Calu3 (cell line): ENCODE measurements at regions not wholly inside any gene's neighbourhood (a gene's known extent, or its start where the extent isn't known, plus 50 kb on each side); places are given as distances from the start of the nearest gene placed in this dataset.

Experiments
- BruUV-seq: library from RNA; stranded (reverse); fragments of 400-500 nt; replicated peaks from 2 replicates; lab custom pipeline; 2021; lab: Mats Ljungman, UMichigan
- CTCF ChIA-PET: fragments of 300-600 bp; sonication (Branson Sonifier 250); formaldehyde crosslinking; loops from one replicate; lab custom pipeline; 2022; ENCODE audit warnings: antibody characterized with exemption; lab: Charles Lee
- DNase-seq: peaks from one replicate; pipeline ENCODE4 v3.0.0; 2022
- H3K27ac Mint-ChIP-seq: one replicate; pipeline ENCODE4 v1.8.0; 2022; ENCODE audit warnings: mixed read lengths; ENCODE audit not compliant: unreplicated experiment
- H3K27me3 Mint-ChIP-seq: one replicate; pipeline ENCODE4 v1.8.0; 2022; ENCODE audit warnings: mixed read lengths; ENCODE audit not compliant: unreplicated experiment
- H3K36me3 Mint-ChIP-seq: one replicate; pipeline ENCODE4 v1.8.0; 2022; ENCODE audit warnings: mild to moderate bottlenecking, moderate library complexity, mixed read lengths; ENCODE audit not compliant: insufficient read depth, unreplicated experiment
- H3K4me1 Mint-ChIP-seq: one replicate; pipeline ENCODE4 v1.8.0; 2022; ENCODE audit warnings: mild to moderate bottlenecking, low read depth, mixed read lengths; ENCODE audit not compliant: unreplicated experiment
- H3K4me3 Mint-ChIP-seq: one replicate; pipeline ENCODE4 v1.8.0; 2022; ENCODE audit warnings: mild to moderate bottlenecking, low read depth, moderate library complexity, mixed read lengths; ENCODE audit not compliant: unreplicated experiment
- H3K9me3 Mint-ChIP-seq: one replicate; pipeline ENCODE4 v1.8.0; 2022; ENCODE audit warnings: low read depth, mixed read lengths; ENCODE audit not compliant: unreplicated experiment
- intact Hi-C: fragments of 100-400 bp; cut with micrococcal nuclease; formaldehyde crosslinking; loops from one replicate; pipeline ENCODE4 v1.10.0; 2022; ENCODE audit not compliant: unreplicated experiment
- TF ChIP-seq, protein P1 (sequence below): fragments of 200-600 bp; IDR thresholded peaks from one replicate; pipeline ENCODE4 v1.8.0; 2022; ENCODE audit warnings: antibody characterized with exemption; ENCODE audit not compliant: unreplicated experiment

DNA sequence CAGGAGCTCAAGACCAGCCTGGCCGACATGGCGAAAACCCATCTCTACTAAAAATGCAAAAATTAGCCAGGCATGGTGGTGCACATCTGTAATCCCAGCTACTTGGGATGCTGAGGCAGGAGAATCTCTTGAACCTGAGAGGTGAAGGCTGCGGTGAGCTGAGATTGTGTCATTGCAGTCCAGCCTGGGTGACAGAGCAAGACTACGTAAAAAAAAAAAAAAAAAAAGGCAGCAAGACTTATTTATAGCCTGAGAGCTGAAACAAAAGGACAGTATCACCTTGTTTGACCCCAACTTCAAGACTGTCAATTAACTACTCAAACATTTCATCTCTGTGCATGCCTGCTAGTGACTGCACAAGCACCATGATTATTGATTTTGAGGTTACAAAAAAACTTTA lies 478.9 kb upstream of the GBE1 start:
- no peak overlapping the region for H3K27ac Mint-ChIP-seq
- no peaks in the 10 kb centered on the region for H3K4me1 Mint-ChIP-seq
- no peaks in the 10 kb centered on the region for H3K36me3 Mint-ChIP-seq
- CTCF ChIA-PET = interaction anchor here (0.7 kb wide), 2 partner anchors 13 to 273 kb away, joined by 4 to 7 read pairs; no protein-coding TSS in a partner anchor
- intact Hi-C loops = no loop called here
- no peaks in the 10 kb centered on the region for H3K27me3 Mint-ChIP-seq
- peaks cover 3% of the 10 kb centered on the region for H3K9me3 Mint-ChIP-seq
- DNase-seq = no peak
- no TSS peak for BruUV-seq
- TF ChIP-seq, protein P1, sequence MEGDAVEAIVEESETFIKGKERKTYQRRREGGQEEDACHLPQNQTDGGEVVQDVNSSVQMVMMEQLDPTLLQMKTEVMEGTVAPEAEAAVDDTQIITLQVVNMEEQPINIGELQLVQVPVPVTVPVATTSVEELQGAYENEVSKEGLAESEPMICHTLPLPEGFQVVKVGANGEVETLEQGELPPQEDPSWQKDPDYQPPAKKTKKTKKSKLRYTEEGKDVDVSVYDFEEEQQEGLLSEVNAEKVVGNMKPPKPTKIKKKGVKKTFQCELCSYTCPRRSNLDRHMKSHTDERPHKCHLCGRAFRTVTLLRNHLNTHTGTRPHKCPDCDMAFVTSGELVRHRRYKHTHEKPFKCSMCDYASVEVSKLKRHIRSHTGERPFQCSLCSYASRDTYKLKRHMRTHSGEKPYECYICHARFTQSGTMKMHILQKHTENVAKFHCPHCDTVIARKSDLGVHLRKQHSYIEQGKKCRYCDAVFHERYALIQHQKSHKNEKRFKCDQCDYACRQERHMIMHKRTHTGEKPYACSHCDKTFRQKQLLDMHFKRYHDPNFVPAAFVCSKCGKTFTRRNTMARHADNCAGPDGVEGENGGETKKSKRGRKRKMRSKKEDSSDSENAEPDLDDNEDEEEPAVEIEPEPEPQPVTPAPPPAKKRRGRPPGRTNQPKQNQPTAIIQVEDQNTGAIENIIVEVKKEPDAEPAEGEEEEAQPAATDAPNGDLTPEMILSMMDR = no peak
- no peak overlapping the region for H3K4me3 Mint-ChIP-seq

DNA sequence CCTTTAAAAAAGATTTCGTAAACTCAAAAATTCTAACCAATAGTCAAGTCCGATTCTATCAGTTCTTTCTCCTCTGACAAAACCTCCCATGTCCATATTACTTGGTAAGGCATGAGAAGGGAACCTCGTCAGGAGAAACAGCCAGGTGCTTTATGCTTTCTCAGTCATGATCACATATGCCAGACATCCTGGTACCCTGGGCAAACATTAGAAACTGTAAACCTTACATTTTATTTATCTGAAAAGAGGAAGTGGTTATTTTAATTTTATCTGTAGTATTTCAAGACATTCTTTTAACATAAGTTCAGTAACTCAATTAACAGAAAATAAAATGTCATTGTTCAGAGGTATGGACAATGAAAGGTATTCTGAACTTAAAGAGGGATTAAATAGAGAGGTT lies 474.8 kb upstream of the GBE1 start:
- Mint-ChIP-seq H3K4me1 (no peaks in the 10 kb centered on the region), H3K4me3 (no peak overlapping the region), H3K27ac (no peak overlapping the region), H3K27me3 (no peaks in the 10 kb centered on the region), H3K36me3 (no peaks in the 10 kb centered on the region), H3K9me3 (no peaks in the 10 kb centered on the region)
- CTCF ChIA-PET = no interaction called here
- TF ChIP-seq, protein P1 = no peak
- no TSS peak for BruUV-seq
- intact Hi-C loops = no loop called here
- DNase-seq = no peak

DNA sequence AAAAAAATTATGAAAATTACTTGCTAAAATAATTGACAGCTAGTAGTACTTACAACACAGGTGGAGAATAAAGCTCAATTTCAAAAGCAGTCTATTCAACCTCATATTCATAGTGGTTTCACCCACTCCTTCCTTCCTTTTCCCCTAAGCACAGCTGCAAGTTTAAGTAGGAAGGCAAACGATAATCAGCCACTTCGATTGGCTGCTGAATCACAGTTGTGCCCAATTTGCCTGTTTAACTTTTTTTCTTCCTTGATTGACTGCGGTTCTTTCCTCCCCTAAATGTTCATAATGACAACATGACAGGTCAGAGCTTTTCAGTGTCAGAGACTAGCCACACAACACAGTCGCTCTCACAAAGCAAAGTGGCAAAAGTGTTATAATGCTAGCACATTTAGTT lies 468.0 kb upstream of the GBE1 start:
- no peaks in the 10 kb centered on the region for H3K4me1 Mint-ChIP-seq
- no peaks in the 10 kb centered on the region for H3K36me3 Mint-ChIP-seq
- peak overlapping the region; percentile 41 for H3K27ac Mint-ChIP-seq
- DNase-seq = no peak
- intact Hi-C loops = no loop called here
- no peaks in the 10 kb centered on the region for H3K27me3 Mint-ChIP-seq
- peaks cover 2% of the 10 kb centered on the region for H3K9me3 Mint-ChIP-seq
- H3K4me3 Mint-ChIP-seq = no peak overlapping the region
- TF ChIP-seq, protein P1 = no peak
- CTCF ChIA-PET = no interaction called here
- no TSS peak for BruUV-seq

DNA sequence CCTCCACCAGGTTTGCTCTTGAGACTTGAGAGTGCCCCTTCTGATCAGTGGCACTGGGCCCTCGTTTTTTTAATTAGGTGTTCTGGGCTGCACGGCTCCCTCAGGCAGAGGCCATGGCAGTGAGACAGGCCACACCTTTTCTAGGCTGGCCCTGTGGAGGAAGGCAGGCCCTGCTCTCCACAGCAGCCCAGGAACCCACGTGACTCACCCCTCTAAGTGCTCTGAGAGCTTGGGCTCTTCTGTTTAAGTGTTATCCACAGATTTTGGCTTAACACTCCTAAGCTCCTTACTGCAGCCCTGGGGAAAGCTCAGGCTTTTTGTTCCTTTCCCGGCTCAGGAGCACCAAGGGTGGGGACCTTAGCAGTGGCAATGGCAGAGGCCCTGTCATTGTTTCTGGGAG lies 463.2 kb upstream of the GBE1 start:
- H3K27me3 Mint-ChIP-seq = no peaks in the 10 kb centered on the region
- BruUV-seq = no TSS peak
- no peak overlapping the region for H3K27ac Mint-ChIP-seq
- H3K4me3 Mint-ChIP-seq = no peak overlapping the region
- TF ChIP-seq, protein P1 = no peak
- intact Hi-C loops = no loop called here
- no peak for DNase-seq
- H3K36me3 Mint-ChIP-seq = no peaks in the 10 kb centered on the region
- H3K9me3 Mint-ChIP-seq = peaks cover 2% of the 10 kb centered on the region
- H3K4me1 Mint-ChIP-seq = no peaks in the 10 kb centered on the region
- CTCF ChIA-PET = no interaction called here

DNA sequence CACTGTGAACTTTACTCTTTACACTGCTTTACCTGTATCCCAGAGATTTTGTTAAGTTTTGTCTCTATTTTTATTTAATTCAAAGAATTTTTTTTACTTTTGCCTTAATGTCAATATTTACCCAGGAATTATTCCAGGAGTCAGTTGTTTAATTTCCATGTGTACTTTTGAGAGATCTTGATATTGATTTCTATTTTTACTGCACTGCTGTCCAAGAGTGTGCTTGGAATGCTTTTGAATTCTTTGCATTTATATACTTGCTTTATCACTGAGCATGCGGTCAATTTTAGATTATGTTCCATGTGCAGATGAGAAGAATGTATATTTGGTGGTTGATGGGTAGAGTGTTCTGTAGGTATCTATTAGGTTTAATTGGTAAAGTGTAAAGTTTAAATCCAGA lies 461.0 kb upstream of the GBE1 start:
- CTCF ChIA-PET = no interaction called here
- DNase-seq = no peak
- Mint-ChIP-seq H3K4me3 (no peak overlapping the region), H3K4me1 (no peaks in the 10 kb centered on the region), H3K27me3 (no peaks in the 10 kb centered on the region), H3K27ac (no peak overlapping the region), H3K9me3 (peaks cover under 1% of the 10 kb centered on the region), H3K36me3 (no peaks in the 10 kb centered on the region)
- intact Hi-C loops = no loop called here
- TF ChIP-seq, protein P1 = no peak
- no TSS peak for BruUV-seq
